ENCODE measurements at regions not wholly inside any gene's neighbourhood (a gene's known extent, or its start where the extent isn't known, plus 50 kb on each side); places are given as distances from the start of the nearest gene placed in this dataset.

DNA sequence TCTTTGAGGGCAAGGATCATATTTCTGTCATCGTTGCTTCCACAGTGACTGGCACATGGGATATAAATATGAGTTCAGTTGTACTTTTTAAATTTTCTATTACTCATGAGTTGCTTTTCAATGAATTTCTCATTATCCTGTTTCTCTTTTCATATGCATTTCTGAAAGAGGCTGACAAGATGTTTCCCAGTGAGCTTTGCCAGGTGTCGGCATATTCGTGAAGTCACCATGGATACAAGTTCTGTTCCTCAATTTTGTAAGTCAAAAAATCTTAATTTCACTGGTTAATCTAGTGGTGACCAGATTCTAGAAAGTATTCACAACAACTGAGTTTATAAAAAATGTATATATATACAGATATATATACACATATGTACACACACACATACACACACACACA lies 55.7 kb upstream of the GNAI1 start:
- TF ChIP-seq, protein P1, sequence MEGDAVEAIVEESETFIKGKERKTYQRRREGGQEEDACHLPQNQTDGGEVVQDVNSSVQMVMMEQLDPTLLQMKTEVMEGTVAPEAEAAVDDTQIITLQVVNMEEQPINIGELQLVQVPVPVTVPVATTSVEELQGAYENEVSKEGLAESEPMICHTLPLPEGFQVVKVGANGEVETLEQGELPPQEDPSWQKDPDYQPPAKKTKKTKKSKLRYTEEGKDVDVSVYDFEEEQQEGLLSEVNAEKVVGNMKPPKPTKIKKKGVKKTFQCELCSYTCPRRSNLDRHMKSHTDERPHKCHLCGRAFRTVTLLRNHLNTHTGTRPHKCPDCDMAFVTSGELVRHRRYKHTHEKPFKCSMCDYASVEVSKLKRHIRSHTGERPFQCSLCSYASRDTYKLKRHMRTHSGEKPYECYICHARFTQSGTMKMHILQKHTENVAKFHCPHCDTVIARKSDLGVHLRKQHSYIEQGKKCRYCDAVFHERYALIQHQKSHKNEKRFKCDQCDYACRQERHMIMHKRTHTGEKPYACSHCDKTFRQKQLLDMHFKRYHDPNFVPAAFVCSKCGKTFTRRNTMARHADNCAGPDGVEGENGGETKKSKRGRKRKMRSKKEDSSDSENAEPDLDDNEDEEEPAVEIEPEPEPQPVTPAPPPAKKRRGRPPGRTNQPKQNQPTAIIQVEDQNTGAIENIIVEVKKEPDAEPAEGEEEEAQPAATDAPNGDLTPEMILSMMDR (IDR thresholded peaks at IDR 0.05; ENCODE audit: low read depth, low read length): no peak
- TF ChIP-seq POLR2A (IDR thresholded peaks at IDR 0.05; ENCODE audit: extremely low read depth, insufficient read length): no peak
- no peak for TF ChIP-seq MYC (IDR thresholded peaks at IDR 0.05; ENCODE audit: low read depth, low read length)
- TF ChIP-seq, protein P2, sequence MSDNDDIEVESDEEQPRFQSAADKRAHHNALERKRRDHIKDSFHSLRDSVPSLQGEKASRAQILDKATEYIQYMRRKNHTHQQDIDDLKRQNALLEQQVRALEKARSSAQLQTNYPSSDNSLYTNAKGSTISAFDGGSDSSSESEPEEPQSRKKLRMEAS (IDR thresholded peaks at IDR 0.05; ENCODE audit: low read depth, low read length): no peak

Measured in NB4 (cell line).